ENCODE measurements at regions not wholly inside any gene's neighbourhood (a gene's known extent, or its start where the extent isn't known, plus 50 kb on each side); places are given as distances from the start of the nearest gene placed in this dataset.
A peak's percentile ranks its signal among the peaks of the same experiment; 100 is the strongest.

GRCh38 chr3:72101494-72101893, 316.5 kb upstream of the PROK2 start:
- Histone ChIP-seq H3K4me3 (peak overlapping the region in 5 of 10 experiments; percentile 7 to 57 (median 52); a peak in 3 of 20 replicates), H3K27ac (peak overlapping the region; percentile 74 to 94 (median 84); a peak in 21 of 22 replicates), H3K9ac (peak overlapping the region; percentile 45 to 84 (median 72); a peak in 18 of 22 replicates), H3K27me3 (peaks cover 0 to 12% (median 0%) of the 10 kb centered on the region in 11 experiments; a peak in 1 of 22 replicates), H3K36me3 (no peaks in the 10 kb centered on the region), H3K4me2 (peak overlapping the region; percentile 87 to 98 (median 91)), H3K4me1 (peaks cover 48 to 61% (median 51%) of the 10 kb centered on the region in 10 experiments), H3K9me3 (replicated peaks in 1 of 11) (no peaks in the 10 kb centered on the region), H4K20me1 (no peaks in the 10 kb centered on the region)
- TF ChIP-seq Cebpa-rat (IDR thresholded peaks at IDR 0.05), result no peak

- Histone ChIP-seq H3K27ac (peak overlapping the region; percentile 74 to 94 (median 84)), H3K36me3 (no peaks in the 10 kb centered on the region), H3K4me1 (peaks cover 49 to 63% (median 56%) of the 10 kb centered on the region in 10 experiments), H3K9me3 (replicated peaks in 1 of 11) (no peaks in the 10 kb centered on the region), H3K27me3 (peaks cover 0 to 12% (median 0%) of the 10 kb centered on the region in 11 experiments; a peak in 1 of 22 replicates), H3K4me2 (peak overlapping the region; percentile 87 to 98 (median 91)), H3K9ac (peak overlapping the region; percentile 66 to 84 (median 72)), H3K4me3 (peak overlapping the region; percentile 44 to 67 (median 52)), H4K20me1 (no peaks in the 10 kb centered on the region)
- peak; percentile 76 to 95 (median 89); a peak in 19 of 22 replicates for TF ChIP-seq Cebpa-rat (IDR thresholded peaks at IDR 0.05)
Observed at GRCh38 chr3:72100601-72101187, 315.7 kb upstream of the PROK2 start.

DNA sequence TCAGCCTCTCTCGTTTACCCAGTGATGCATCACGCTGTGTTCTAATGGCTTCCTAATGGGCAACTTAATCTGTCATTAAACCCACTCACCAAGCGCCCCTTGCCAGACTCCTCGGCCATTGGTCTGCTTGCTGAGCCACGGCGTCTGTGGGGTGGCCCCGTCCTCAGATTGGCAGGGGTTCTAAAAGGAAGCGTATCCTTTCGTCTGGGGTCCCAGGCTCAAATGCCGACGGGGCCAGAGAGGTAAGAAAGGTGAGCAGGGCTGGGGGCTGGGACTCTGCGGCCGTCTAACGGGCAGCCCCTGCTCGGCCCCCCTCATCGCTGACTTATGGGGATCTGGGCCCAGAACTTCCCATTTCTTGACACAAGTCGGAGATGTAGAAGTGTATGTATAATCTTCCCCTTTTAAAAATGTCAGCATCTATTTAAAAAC, 315.1 kb upstream of the PROK2 start:
- peak overlapping the region; percentile 44 to 67 (median 52) for H3K4me3 ChIP-seq
- TF ChIP-seq Cebpa-rat (IDR thresholded peaks at IDR 0.05), result no peak

DNA sequence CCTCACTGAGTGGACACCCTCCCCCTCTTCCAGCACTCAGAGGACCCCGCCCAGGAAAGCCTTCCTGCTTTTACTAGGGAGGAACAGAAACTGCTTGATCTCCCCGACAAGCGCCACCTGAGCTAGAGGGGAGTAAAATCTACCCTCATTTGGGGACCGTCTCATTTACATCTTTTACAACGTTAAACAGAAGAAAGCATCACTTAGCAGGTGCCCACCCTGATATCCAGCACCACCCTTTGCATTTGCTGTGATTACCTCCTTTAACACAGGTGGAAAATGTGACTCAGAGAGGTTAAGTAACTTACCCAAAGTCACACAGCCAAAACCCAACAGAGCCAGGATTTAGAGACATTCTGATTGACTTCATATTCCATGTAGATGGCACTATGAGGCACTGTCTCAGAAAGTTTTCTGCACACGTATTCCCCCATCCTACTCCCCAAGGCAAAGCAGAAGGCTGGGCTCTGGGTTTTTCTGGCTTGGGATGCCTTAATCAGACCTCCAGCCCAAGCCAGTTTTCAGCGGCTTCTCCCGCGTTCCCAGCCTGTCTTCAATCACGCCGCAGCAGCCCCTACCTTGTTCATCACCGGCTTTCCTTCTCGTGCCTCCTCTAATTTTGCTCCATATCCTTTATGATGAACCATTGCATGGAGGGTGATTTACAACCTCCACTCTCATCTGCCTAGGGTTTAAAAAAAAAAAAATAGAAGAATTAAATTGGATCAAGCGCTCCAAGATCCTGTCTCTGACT, 314.6 kb upstream of the PROK2 start:
- Histone ChIP-seq H3K9me3 (replicated peaks in 1 of 11) (no peaks in the 10 kb centered on the region), H3K27ac (peak overlapping the region; percentile 72 to 94 (median 84); a peak in 21 of 22 replicates), H3K4me1 (peaks cover 49 to 71% (median 66%) of the 10 kb centered on the region in 10 experiments), H4K20me1 (no peaks in the 10 kb centered on the region), H3K36me3 (no peaks in the 10 kb centered on the region), H3K4me3 (peak overlapping the region in 8 of 10 experiments; percentile 45 to 67 (median 52); a peak in 13 of 20 replicates), H3K27me3 (peaks cover 0 to 12% (median 0%) of the 10 kb centered on the region in 11 experiments; a peak in 1 of 22 replicates), H3K4me2 (peak overlapping the region; percentile 87 to 98 (median 91)), H3K9ac (peak overlapping the region; percentile 66 to 84 (median 72); a peak in 20 of 22 replicates)
- no peak for TF ChIP-seq Cebpa-rat (IDR thresholded peaks at IDR 0.05)

More for the DNA sequence above, 315.1 kb upstream of the PROK2 start:
- peak overlapping the region; percentile 87 to 98 (median 91) for H3K4me2 ChIP-seq
- H3K9ac ChIP-seq, result peak overlapping the region; percentile 66 to 84 (median 72)
- no peaks in the 10 kb centered on the region for H4K20me1 ChIP-seq
- peak overlapping the region; percentile 72 to 94 (median 84) for H3K27ac ChIP-seq
- H3K4me1 ChIP-seq, result peaks cover 49 to 69% (median 62%) of the 10 kb centered on the region in 10 experiments
- peaks cover 0 to 12% (median 0%) of the 10 kb centered on the region in 11 experiments; a peak in 1 of 22 replicates for H3K27me3 ChIP-seq
- H3K9me3 ChIP-seq (replicated peaks in 1 of 11), result no peaks in the 10 kb centered on the region
- no peaks in the 10 kb centered on the region for H3K36me3 ChIP-seq

DNA sequence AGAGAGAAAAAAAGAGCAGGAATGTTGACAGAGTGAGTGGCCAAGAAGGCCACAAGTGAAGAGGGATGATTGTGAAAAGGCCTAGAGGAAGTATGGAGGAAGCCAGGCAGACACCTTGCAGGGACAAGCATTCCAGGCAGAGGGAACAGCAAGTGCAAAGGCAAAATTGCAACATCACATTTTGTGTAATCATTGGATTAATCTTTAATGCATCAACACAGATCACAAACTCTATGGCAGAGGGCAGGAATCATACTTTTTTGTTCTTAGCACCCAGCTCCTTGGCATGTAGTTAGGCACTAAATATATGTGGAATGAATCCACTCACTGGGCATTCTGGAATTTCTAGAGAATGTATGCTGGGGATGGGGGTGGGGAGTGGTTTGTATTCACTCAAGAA, 312.1 kb upstream of the PROK2 start:
- no peak overlapping the region for H3K4me2 ChIP-seq
- H3K36me3 ChIP-seq, result no peaks in the 10 kb centered on the region
- no peaks in the 10 kb centered on the region for H4K20me1 ChIP-seq
- H3K9me3 ChIP-seq (replicated peaks in 1 of 11), result no peaks in the 10 kb centered on the region
- no peak overlapping the region for H3K27ac ChIP-seq
- H3K4me3 ChIP-seq, result no peak overlapping the region
- H3K4me1 ChIP-seq, result peaks cover 34 to 54% (median 48%) of the 10 kb centered on the region in 10 experiments
- H3K9ac ChIP-seq, result no peak overlapping the region
- TF ChIP-seq Cebpa-rat (IDR thresholded peaks at IDR 0.05), result 0 out of 22 replicates have a peak, but pooled peaks of 1 of the 11 experiments have one; percentile 30
- H3K27me3 ChIP-seq, result peaks cover 0 to 12% (median 0%) of the 10 kb centered on the region in 11 experiments; a peak in 2 of 22 replicates

- H3K9me3 ChIP-seq (replicated peaks in 1 of 11), result no peaks in the 10 kb centered on the region
- H3K4me3 ChIP-seq, result no peak overlapping the region
- H4K20me1 ChIP-seq, result no peaks in the 10 kb centered on the region
- peaks cover 20 to 42% (median 36%) of the 10 kb centered on the region in 10 experiments for H3K4me1 ChIP-seq
- H3K4me2 ChIP-seq, result peak overlapping the region in 8 of 11 experiments; percentile 27 to 67 (median 62); a peak in 18 of 22 replicates
- H3K27ac ChIP-seq, result no peak overlapping the region
- H3K9ac ChIP-seq, result no peak overlapping the region
- peaks cover 0 to 12% (median 0%) of the 10 kb centered on the region in 11 experiments; a peak in 2 of 22 replicates for H3K27me3 ChIP-seq
- no peaks in the 10 kb centered on the region for H3K36me3 ChIP-seq
- TF ChIP-seq Cebpa-rat (IDR thresholded peaks at IDR 0.05), result no peak
Observed at GRCh38 chr3:72095521-72095920, 310.6 kb upstream of the PROK2 start.

DNA sequence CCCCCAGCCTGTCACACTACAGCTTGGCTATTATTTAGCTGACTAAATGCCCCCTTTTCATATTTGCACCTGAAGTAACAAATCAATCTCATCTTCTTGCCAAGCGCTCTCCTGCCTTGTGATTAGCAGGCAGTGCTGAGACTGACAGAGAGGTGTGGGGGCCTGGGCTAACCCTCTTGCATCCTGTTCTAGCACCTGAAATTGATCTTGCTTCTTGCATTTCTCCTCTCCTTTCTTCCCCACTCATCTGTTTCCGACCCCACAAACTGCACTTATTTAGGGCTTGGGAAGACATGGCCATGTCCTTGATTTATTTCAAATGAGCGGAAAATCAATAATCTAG, 309.0 kb upstream of the PROK2 start:
- TF ChIP-seq Cebpa-rat (IDR thresholded peaks at IDR 0.05), result no peak
- no peak overlapping the region for H3K27ac ChIP-seq
- H4K20me1 ChIP-seq, result no peaks in the 10 kb centered on the region
- no peaks in the 10 kb centered on the region for H3K9me3 ChIP-seq (replicated peaks in 1 of 11)
- no peak overlapping the region for H3K9ac ChIP-seq
- H3K36me3 ChIP-seq, result no peaks in the 10 kb centered on the region
- H3K4me1 ChIP-seq, result peaks cover 4 to 26% (median 21%) of the 10 kb centered on the region in 10 experiments
- H3K4me2 ChIP-seq, result no peak overlapping the region
- H3K27me3 ChIP-seq, result peaks cover 0 to 10% (median 0%) of the 10 kb centered on the region in 11 experiments; a peak in 2 of 22 replicates
- H3K4me3 ChIP-seq, result no peak overlapping the region

- Histone ChIP-seq H3K27ac (no peak overlapping the region), H4K20me1 (no peaks in the 10 kb centered on the region), H3K36me3 (no peaks in the 10 kb centered on the region), H3K9me3 (replicated peaks in 1 of 11) (no peaks in the 10 kb centered on the region), H3K4me3 (no peak overlapping the region), H3K9ac (no peak overlapping the region), H3K27me3 (peaks cover 0 to 4% (median 0%) of the 10 kb centered on the region in 11 experiments; a peak in 2 of 22 replicates), H3K4me2 (no peak overlapping the region), H3K4me1 (peaks cover 0 to 21% (median 17%) of the 10 kb centered on the region in 10 experiments; a peak in 17 of 20 replicates)
- no peak for TF ChIP-seq Cebpa-rat (IDR thresholded peaks at IDR 0.05)
Observed at GRCh38 chr3:72093270-72093991, 308.5 kb upstream of the PROK2 start.

All from BLaER1 treated with 17β-estradiol and CSF1 and Interleukin-3, amounts not matched to agents 10 nM and 100 nM (cell line).